Spleen (tissue), 7 donors: ENCODE measurements at regions not wholly inside any gene's neighbourhood (a gene's known extent, or its start where the extent isn't known, plus 50 kb on each side); places are given as distances from the start of the nearest gene placed in this dataset.
"Not testable (repeated sequence)": the region's sequence is repeated elsewhere in the genome, so short reads cannot be mapped to it uniquely, and the experiment has no call there.

Source experiments
- CTCF ChIP-seq, 11 experiments: fragments of 200-600 bp in 7 of 11; fragments of 450-650 bp in 4 of 11; sonication (generic) in 4 of 11; IDR thresholded peaks in 8 of 11; conservative IDR thresholded peaks in 3 of 11; 1 replicate in 7 of 11; 2 replicates in 4 of 11; pipeline versions ENCODE4 v1.4.0 to v1.8.0; 2016 to 2021; ENCODE audit warnings: antibody characterized with exemption in 11 of 11, inconsistent platforms in 4 of 11, mild to moderate bottlenecking in 1 of 11
- POLR2A ChIP-seq, 3 donors: fragments of 450-650 bp; IDR thresholded peaks; one replicate each; pipeline ENCODE4 v1.5.1; 2017; ENCODE audit warnings: antibody characterized with exemption in 3 of 3, mild to moderate bottlenecking in 1 of 3
- POLR2AphosphoS5 ChIP-seq, 3 donors: sonication (generic); formaldehyde crosslinking; IDR thresholded peaks; one replicate each; pipeline ENCODE4 v1.5.1; 2017; ENCODE audit warnings: antibody characterized with exemption in 3 of 3
- donor health status: DM: no; HTN: no; CAD: no; lungs with moderate emphysema.
- donor health status: DM: no; HTN: no; CAD: no.
- donor health status: DM: no; HTN: no; CAD: no.

- TF ChIP-seq CTCF (IDR thresholded peaks at IDR 0.05 in 8 of 11, conservative IDR thresholded peaks at IDR 0.05 in 3 of 11); POLR2A (IDR thresholded peaks at IDR 0.05); POLR2AphosphoS5 (IDR thresholded peaks at IDR 0.05): not testable (repeated sequence)
These were observed 497.1 kb downstream of the MAGEE1 start for GRCh38 chrX:76924616-76925015.
